ENCODE measurements at regions not wholly inside any gene's neighbourhood (a gene's known extent, or its start where the extent isn't known, plus 50 kb on each side); places are given as distances from the start of the nearest gene placed in this dataset.

GRCh38 chr16:72285728-72286127 is 113.8 kb upstream of the PMFBP1 start:
- TF ChIP-seq CTCF (IDR thresholded peaks at IDR 0.05), result no peak
- no peak for TF ChIP-seq POLR2A (IDR thresholded peaks at IDR 0.05)
- TF ChIP-seq POLR2AphosphoS5 (IDR thresholded peaks at IDR 0.05), result no peak
- no peak for TF ChIP-seq EP300 (IDR thresholded peaks at IDR 0.05)

All from sigmoid colon (tissue), 4 donors.